IPS-15b (cell line): ENCODE measurements at regions not wholly inside any gene's neighbourhood (a gene's known extent, or its start where the extent isn't known, plus 50 kb on each side); places are given as distances from the start of the nearest gene placed in this dataset.
"Not testable (repeated sequence)": the region's sequence is repeated elsewhere in the genome, so short reads cannot be mapped to it uniquely, and the experiment has no call there.

Experiments used
- H3K27me3 ChIP-seq: one replicate; pipeline ENCODE4 v1.6.1; 2013; ENCODE audit warnings: low read length; ENCODE audit not compliant: control insufficient read depth, insufficient read depth
- H3K36me3 ChIP-seq: one replicate; pipeline ENCODE4 v1.6.1; 2013; ENCODE audit warnings: low read length; ENCODE audit not compliant: control insufficient read depth, insufficient read depth
- H3K4me1 ChIP-seq: one replicate; pipeline ENCODE4 v1.6.1; 2013; ENCODE audit warnings: mild to moderate bottlenecking, low read length; ENCODE audit not compliant: control insufficient read depth, insufficient read depth
- H3K4me3 ChIP-seq: one replicate; pipeline ENCODE4 v1.5.1; 2013; ENCODE audit warnings: low read depth, low read length
- H3K9ac ChIP-seq: one replicate; pipeline ENCODE4 v1.6.1; 2013; ENCODE audit warnings: low read depth, mild to moderate bottlenecking, low read length
- H3K9me3 ChIP-seq: one replicate; pipeline ENCODE4 v1.6.1; 2013; ENCODE audit warnings: mild to moderate bottlenecking, low read length; ENCODE audit not compliant: control insufficient read depth, insufficient read depth

DNA sequence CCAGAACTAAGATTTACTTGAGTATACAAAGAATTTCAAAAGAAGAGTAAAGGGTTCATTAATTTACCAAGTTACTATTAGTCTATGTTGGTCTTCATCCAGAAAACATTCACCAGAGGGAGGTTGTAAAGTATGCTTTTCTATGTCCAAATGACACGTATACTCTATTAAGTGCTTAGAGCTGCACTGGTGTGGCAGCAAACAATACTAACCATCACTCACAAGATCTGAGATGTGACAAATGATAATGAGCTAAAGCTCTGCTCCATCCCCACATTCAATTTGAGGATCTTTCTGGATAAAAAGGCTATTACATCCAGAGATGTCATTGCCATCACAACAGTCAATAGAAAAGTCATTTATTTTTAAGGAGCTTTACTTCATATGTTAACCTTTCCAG, 926.5 kb upstream of the KLHL29 start:
- Histone ChIP-seq H3K4me3 (no peak overlapping the region), H3K36me3 (no peaks in the 10 kb centered on the region), H3K9me3 (no peaks in the 10 kb centered on the region), H3K9ac (no peak overlapping the region), H3K4me1 (peaks cover 5% of the 10 kb centered on the region), H3K27me3 (no peaks in the 10 kb centered on the region)

DNA sequence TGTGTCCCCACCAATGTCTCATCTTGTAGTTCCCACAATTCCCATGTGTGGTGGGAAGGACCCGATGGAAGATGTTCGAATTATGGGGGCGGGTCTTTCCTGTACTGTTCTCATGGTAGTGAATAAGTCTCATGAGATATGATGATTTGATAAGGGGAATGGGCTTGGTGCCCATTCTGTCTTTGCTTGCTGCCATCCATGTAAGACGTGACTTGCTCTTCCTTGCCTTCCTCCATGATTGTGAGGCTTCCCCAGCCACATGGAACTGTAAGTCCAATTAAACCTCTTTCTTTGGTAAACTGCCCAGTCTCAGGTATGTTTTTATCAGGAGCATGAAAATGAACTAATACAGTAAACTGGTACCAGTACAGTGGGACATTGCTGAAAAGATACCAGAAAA, 909.9 kb upstream of the KLHL29 start:
- H3K36me3 ChIP-seq, H3K9ac ChIP-seq, H3K4me1 ChIP-seq, H3K4me3 ChIP-seq, H3K27me3 ChIP-seq, H3K9me3 ChIP-seq: not testable (repeated sequence)

DNA sequence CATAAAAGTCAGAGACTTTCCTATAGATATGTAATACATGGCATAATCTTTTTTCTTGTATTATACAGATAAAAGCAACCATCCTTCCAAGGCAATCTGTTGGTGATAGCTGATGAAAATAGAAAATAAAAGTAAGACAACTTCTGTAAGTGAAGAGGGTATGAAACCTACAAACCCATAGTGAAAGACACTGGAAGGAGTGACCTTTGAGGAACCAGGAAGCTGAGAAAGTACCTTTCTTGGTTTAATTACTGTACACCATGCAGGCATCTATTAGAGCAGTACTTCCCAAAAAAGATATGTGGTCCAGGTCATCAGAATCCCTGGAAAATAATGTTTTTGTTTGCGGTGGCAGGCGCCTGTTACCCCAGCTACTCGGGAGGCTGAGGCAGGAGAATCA, 906.6 kb upstream of the KLHL29 start:
- Histone ChIP-seq H3K9ac (no peak overlapping the region), H3K4me1 (no peaks in the 10 kb centered on the region), H3K9me3 (no peaks in the 10 kb centered on the region), H3K4me3 (no peak overlapping the region), H3K36me3 (no peaks in the 10 kb centered on the region), H3K27me3 (no peaks in the 10 kb centered on the region)

- no peaks in the 10 kb centered on the region for H3K9me3 ChIP-seq
- H3K4me3 ChIP-seq: no peak overlapping the region
- H3K36me3 ChIP-seq: no peaks in the 10 kb centered on the region
- H3K27me3 ChIP-seq: no peaks in the 10 kb centered on the region
- H3K9ac ChIP-seq: no peak overlapping the region
- H3K4me1 ChIP-seq: no peaks in the 10 kb centered on the region
Observed at GRCh38 chr2:22481486-22482259, 903.3 kb upstream of the KLHL29 start.

- Histone ChIP-seq H3K36me3 (no peaks in the 10 kb centered on the region), H3K9ac (no peak overlapping the region), H3K27me3 (no peaks in the 10 kb centered on the region), H3K9me3 (no peaks in the 10 kb centered on the region), H3K4me1 (no peaks in the 10 kb centered on the region), H3K4me3 (no peak overlapping the region)
Observed at GRCh38 chr2:22483036-22483435, 901.9 kb upstream of the KLHL29 start.

GRCh38 chr2:22485486-22485885, 899.5 kb upstream of the KLHL29 start:
- Histone ChIP-seq H3K36me3 (no peaks in the 10 kb centered on the region), H3K9ac (no peak overlapping the region), H3K27me3 (no peaks in the 10 kb centered on the region), H3K9me3 (peaks cover 3% of the 10 kb centered on the region), H3K4me1 (no peaks in the 10 kb centered on the region), H3K4me3 (no peak overlapping the region)

DNA sequence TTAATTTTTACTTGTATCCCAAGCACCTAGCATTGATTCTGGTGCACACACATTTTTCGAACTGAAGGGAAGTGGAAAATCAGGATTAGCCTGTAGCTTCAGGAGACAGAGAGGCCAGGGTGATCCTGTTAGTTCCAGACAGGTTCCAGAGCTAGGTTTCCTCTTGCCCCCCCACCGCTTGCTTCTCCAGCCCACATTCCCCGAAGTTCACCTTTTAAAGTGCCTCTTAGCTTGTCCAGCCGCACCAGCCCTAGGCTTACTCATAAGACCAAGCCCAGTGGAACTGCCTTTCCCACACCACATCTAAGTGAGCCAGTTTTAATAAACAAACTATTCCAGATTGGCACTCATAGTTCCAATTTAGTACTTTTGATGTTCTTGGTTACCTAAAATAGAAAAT, 898.6 kb upstream of the KLHL29 start:
- Histone ChIP-seq H3K9me3 (peaks cover 3% of the 10 kb centered on the region), H3K4me1 (no peaks in the 10 kb centered on the region), H3K9ac (no peak overlapping the region), H3K36me3 (no peaks in the 10 kb centered on the region), H3K27me3 (no peaks in the 10 kb centered on the region), H3K4me3 (no peak overlapping the region)

- H3K4me1 ChIP-seq: no peaks in the 10 kb centered on the region
Observed at GRCh38 chr2:22487036-22487435, 897.9 kb upstream of the KLHL29 start.

GRCh38 chr2:22487541-22487940, 897.4 kb upstream of the KLHL29 start:
- peaks cover 3% of the 10 kb centered on the region for H3K9me3 ChIP-seq
- H3K9ac ChIP-seq: no peak overlapping the region
- no peaks in the 10 kb centered on the region for H3K4me1 ChIP-seq
- no peak overlapping the region for H3K4me3 ChIP-seq
- no peaks in the 10 kb centered on the region for H3K36me3 ChIP-seq
- no peaks in the 10 kb centered on the region for H3K27me3 ChIP-seq

More at GRCh38 chr2:22487036-22487435, 897.9 kb upstream of the KLHL29 start:
- no peak overlapping the region for H3K9ac ChIP-seq
- H3K4me3 ChIP-seq: no peak overlapping the region
- H3K36me3 ChIP-seq: no peaks in the 10 kb centered on the region
- peaks cover 3% of the 10 kb centered on the region for H3K9me3 ChIP-seq
- H3K27me3 ChIP-seq: no peaks in the 10 kb centered on the region

DNA sequence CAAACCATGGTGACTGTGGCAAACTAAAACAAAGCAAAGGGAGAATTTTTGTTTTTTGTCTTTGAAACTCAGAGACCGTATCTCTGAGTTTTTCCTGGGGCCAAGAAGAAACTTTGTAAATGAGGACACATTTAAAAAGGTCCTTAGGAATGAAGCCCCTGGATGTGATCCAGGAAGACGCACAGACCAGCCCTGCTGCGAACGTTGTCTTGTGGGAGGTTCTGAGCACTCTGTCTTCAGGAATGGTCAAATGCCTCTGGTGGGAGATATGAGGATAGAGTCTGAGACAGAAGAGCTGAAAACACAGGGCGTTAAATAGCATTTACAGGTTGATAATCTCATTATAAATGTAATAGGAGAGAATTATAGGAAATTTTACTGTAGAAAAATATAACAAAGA, 893.5 kb upstream of the KLHL29 start:
- no peaks in the 10 kb centered on the region for H3K27me3 ChIP-seq
- no peaks in the 10 kb centered on the region for H3K4me1 ChIP-seq
- no peak overlapping the region for H3K4me3 ChIP-seq
- H3K36me3 ChIP-seq: no peaks in the 10 kb centered on the region
- no peak overlapping the region for H3K9ac ChIP-seq
- H3K9me3 ChIP-seq: peaks cover 3% of the 10 kb centered on the region

GRCh38 chr2:22494156-22494555, 890.8 kb upstream of the KLHL29 start:
- Histone ChIP-seq H3K27me3 (no peaks in the 10 kb centered on the region), H3K9ac (no peak overlapping the region), H3K4me1 (no peaks in the 10 kb centered on the region), H3K36me3 (no peaks in the 10 kb centered on the region), H3K9me3 (peaks cover 3% of the 10 kb centered on the region), H3K4me3 (no peak overlapping the region)

GRCh38 chr2:22497064-22497463, 887.9 kb upstream of the KLHL29 start:
- H3K4me3 ChIP-seq: no peak overlapping the region
- no peaks in the 10 kb centered on the region for H3K27me3 ChIP-seq
- no peaks in the 10 kb centered on the region for H3K9me3 ChIP-seq
- H3K9ac ChIP-seq: no peak overlapping the region
- no peaks in the 10 kb centered on the region for H3K36me3 ChIP-seq
- H3K4me1 ChIP-seq: no peaks in the 10 kb centered on the region
